ENCODE measurements at regions not wholly inside any gene's neighbourhood (a gene's known extent, or its start where the extent isn't known, plus 50 kb on each side); places are given as distances from the start of the nearest gene placed in this dataset.
"Not testable (repeated sequence)": the region's sequence is repeated elsewhere in the genome, so short reads cannot be mapped to it uniquely, and the experiment has no call there.

DNA sequence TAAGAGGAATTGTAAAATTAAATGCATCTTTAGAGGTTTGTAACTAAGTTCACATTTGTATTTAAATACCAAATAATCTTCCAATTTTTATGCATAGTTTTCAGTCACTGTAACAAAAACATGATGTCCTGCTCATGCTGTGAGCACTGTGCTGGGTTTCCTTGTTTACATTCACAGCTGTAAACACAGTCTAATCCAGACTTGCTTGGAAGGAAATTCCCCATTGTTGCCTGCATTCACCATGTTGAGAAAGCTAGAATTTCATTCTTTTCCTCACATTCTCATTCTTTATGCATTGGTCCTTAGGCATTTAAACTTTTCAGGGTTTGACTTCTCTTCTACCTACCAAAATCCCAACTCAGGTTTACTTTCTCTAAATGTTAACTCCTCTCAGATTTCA is 242.0 kb upstream of the TBX18 start:
- Mint-ChIP-seq H3K27me3 (ENCODE audit: low read depth) (no peaks in the 10 kb centered on the region), H3K36me3 (ENCODE audit: low read depth) (no peaks in the 10 kb centered on the region), H3K4me1 (ENCODE audit: low read depth) (no peaks in the 10 kb centered on the region), H3K4me3 (no peak overlapping the region), H3K9me3 (no peaks in the 10 kb centered on the region), H3K27ac (no peak overlapping the region)
- intact Hi-C loops (cut with micrococcal nuclease), result no loop called here
- CTCF ChIA-PET, result no interaction called here
- no peak for DNase-seq

GRCh38 chr6:85005494-85005893 is 241.1 kb upstream of the TBX18 start:
- Mint-ChIP-seq H3K4me1 (ENCODE audit: low read depth) (no peaks in the 10 kb centered on the region), H3K36me3 (ENCODE audit: low read depth) (no peaks in the 10 kb centered on the region), H3K27me3 (ENCODE audit: low read depth) (no peaks in the 10 kb centered on the region), H3K4me3 (no peak overlapping the region), H3K27ac (no peak overlapping the region), H3K9me3 (no peaks in the 10 kb centered on the region)
- DNase-seq, result no peak
- intact Hi-C loops (cut with micrococcal nuclease), result no loop called here
- CTCF ChIA-PET, result no interaction called here

DNA sequence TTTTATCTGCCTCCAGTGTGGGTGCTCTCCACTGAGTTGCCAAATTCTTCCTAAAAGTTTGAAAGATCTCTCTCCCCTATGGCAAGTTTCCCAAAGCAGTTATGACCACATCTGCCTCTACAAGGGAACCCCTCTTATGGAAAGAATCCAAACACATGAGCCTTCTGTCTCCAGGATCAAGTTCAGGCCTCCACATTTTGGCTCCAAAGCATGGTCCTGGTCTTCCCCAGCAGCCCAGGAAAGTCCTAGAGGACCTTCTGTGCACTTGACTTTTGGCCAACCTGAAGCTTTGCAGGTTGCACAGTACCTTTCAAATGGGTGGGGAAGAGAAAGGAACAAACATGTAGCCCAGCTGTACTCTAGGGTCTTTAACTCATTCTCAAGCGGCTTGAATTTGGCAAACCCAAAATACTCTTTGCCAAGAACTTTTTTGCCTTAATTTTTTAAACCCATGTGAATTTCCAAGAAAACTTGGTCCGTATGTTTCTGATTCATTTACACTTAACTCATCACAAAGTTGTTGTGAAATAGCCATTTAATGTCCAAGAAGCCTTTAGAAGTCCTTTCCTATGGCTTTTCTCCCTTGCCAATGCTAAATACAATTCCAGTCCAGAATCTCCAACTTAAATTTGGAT is 240.1 kb upstream of the TBX18 start:
- Mint-ChIP-seq H3K4me3 (no peak overlapping the region), H3K9me3 (no peaks in the 10 kb centered on the region), H3K27me3 (ENCODE audit: low read depth) (no peaks in the 10 kb centered on the region), H3K36me3 (ENCODE audit: low read depth) (no peaks in the 10 kb centered on the region), H3K27ac (no peak overlapping the region), H3K4me1 (ENCODE audit: low read depth) (no peaks in the 10 kb centered on the region)
- CTCF ChIA-PET, result no interaction called here
- intact Hi-C loops (cut with micrococcal nuclease), result no loop called here
- no peak for DNase-seq

DNA sequence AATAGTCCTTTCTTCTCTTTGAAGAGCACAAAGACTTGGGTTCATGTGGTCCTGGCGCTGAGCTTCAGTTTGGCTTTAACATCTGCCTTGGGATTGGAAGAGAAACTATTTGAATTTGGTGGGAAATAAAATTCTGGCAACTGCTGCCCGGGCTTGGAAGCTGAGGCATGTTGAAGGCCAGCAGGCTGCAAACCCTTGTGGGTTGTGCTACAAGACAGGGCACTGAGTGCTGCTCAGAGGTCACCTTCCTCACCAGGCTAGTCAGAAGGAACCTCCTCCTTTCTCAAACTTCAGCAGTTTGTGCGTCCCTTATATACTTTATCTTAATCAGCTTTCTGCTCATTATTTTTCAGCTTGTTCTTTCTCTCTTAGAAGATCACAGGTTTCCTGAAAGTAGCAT is 238.4 kb upstream of the TBX18 start:
- H3K9me3 Mint-ChIP-seq, result no peaks in the 10 kb centered on the region
- CTCF ChIA-PET, result no interaction called here
- no peak overlapping the region for H3K4me3 Mint-ChIP-seq
- no peaks in the 10 kb centered on the region for H3K36me3 Mint-ChIP-seq (ENCODE audit: low read depth)
- DNase-seq, result no peak
- H3K27me3 Mint-ChIP-seq (ENCODE audit: low read depth), result no peaks in the 10 kb centered on the region
- intact Hi-C loops (cut with micrococcal nuclease), result no loop called here
- H3K4me1 Mint-ChIP-seq (ENCODE audit: low read depth), result no peaks in the 10 kb centered on the region
- H3K27ac Mint-ChIP-seq, result no peak overlapping the region

- no peak overlapping the region for H3K4me3 Mint-ChIP-seq
- no peak for DNase-seq
- H3K4me1 Mint-ChIP-seq (ENCODE audit: low read depth), result no peaks in the 10 kb centered on the region
- peaks cover 1% of the 10 kb centered on the region for H3K9me3 Mint-ChIP-seq
- CTCF ChIA-PET, result no interaction called here
- intact Hi-C loops (cut with micrococcal nuclease), result no loop called here
- no peak overlapping the region for H3K27ac Mint-ChIP-seq
- H3K27me3 Mint-ChIP-seq (ENCODE audit: low read depth), result no peaks in the 10 kb centered on the region
- H3K36me3 Mint-ChIP-seq (ENCODE audit: low read depth), result no peaks in the 10 kb centered on the region
Measured at GRCh38 chr6:85000001-85000400, 235.6 kb upstream of the TBX18 start.

DNA sequence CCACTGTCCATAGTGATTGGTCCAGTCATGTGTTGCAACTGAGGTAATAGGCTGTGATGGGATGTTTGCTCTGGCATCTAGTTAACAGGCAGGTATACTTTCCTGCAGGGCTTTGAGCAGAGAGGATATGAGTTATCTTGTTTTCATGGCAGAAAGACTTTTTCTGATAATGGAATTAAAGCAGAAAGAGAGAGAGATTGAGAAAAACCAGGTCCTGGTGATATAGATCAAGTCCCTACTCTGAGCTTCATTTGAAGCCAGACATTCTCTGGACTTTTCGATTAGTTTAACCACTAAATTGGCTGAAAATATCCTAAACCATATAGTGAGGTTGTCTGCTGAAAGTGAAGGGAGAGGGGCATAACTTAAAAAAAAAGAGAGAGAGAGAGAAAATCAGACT is 233.8 kb upstream of the TBX18 start:
- Mint-ChIP-seq H3K27ac (no peak overlapping the region), H3K4me3 (no peak overlapping the region), H3K27me3 (ENCODE audit: low read depth) (no peaks in the 10 kb centered on the region), H3K36me3 (ENCODE audit: low read depth) (no peaks in the 10 kb centered on the region), H3K9me3 (peaks cover 3% of the 10 kb centered on the region), H3K4me1 (ENCODE audit: low read depth) (no peaks in the 10 kb centered on the region)
- intact Hi-C loops (cut with micrococcal nuclease), result no loop called here
- CTCF ChIA-PET, result no interaction called here
- no peak for DNase-seq

DNA sequence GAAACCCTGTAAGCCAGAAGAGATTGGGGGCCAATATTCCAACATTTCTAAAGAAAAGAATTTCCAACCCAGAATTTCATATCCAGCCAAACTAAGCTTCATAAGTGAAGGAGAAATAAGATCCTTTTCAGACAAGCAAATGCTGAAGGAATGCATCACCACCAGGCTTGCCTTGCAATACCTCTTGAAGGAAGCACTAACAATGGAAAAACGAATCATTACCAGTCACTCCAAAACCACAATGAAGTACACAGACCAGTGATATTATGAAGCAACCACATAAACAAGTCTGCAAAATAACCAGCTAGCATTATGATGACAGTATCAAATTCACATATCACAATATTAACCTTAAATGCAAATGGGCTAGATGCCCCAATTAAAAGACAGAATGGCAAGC is 224.4 kb upstream of the TBX18 start:
- not testable (repeated sequence) for H3K4me1 Mint-ChIP-seq (ENCODE audit: low read depth)

GRCh38 chr6:84985490-84985889 is 221.1 kb upstream of the TBX18 start:
- peaks cover 15% of the 10 kb centered on the region for H3K9me3 Mint-ChIP-seq
- H3K4me3 Mint-ChIP-seq; H3K27me3 Mint-ChIP-seq (ENCODE audit: low read depth); H3K36me3 Mint-ChIP-seq (ENCODE audit: low read depth); H3K4me1 Mint-ChIP-seq (ENCODE audit: low read depth); intact Hi-C loops (cut with micrococcal nuclease); H3K27ac Mint-ChIP-seq; CTCF ChIA-PET; DNase-seq: not testable (repeated sequence)

More for the DNA sequence above, 224.4 kb upstream of the TBX18 start:
- H3K36me3 Mint-ChIP-seq (ENCODE audit: low read depth); intact Hi-C loops (cut with micrococcal nuclease); H3K4me3 Mint-ChIP-seq; CTCF ChIA-PET; H3K27ac Mint-ChIP-seq; DNase-seq; H3K27me3 Mint-ChIP-seq (ENCODE audit: low read depth): not testable (repeated sequence)
- H3K9me3 Mint-ChIP-seq, result peaks cover 27% of the 10 kb centered on the region

DNA sequence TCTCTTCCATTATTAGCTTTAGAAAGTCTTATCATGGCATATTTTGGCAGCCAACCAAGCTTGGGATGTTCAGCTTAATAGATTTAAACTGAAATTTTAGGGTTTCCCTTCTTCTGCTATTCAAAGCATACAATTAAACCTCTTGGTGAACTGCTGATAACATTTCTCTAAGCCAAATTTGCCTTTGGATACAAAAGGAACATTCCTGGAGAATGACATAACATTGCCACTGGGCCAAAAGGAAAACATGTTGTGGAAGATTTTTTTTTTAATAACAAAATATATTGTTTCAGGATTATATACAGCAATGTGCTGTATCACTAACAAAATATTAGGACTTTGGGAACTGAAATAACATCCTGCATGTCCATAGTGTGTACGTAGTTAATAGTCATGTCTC is 215.1 kb upstream of the TBX18 start:
- H3K27ac Mint-ChIP-seq, result no peak overlapping the region
- H3K27me3 Mint-ChIP-seq (ENCODE audit: low read depth), result no peaks in the 10 kb centered on the region
- H3K9me3 Mint-ChIP-seq, result peaks cover 4% of the 10 kb centered on the region
- no peak for DNase-seq
- no peaks in the 10 kb centered on the region for H3K36me3 Mint-ChIP-seq (ENCODE audit: low read depth)
- CTCF ChIA-PET, result interaction anchor here (0.7 kb wide), 1 partner anchor 44 kb away, joined by 4 read pairs; no protein-coding TSS in a partner anchor
- H3K4me1 Mint-ChIP-seq (ENCODE audit: low read depth), result no peaks in the 10 kb centered on the region
- no peak overlapping the region for H3K4me3 Mint-ChIP-seq
- intact Hi-C loops (cut with micrococcal nuclease), result no loop called here

GRCh38 chr6:84977363-84977705 is 212.9 kb upstream of the TBX18 start:
- Mint-ChIP-seq H3K27me3 (ENCODE audit: low read depth) (no peaks in the 10 kb centered on the region), H3K27ac (no peak overlapping the region), H3K4me3 (no peak overlapping the region), H3K9me3 (no peaks in the 10 kb centered on the region), H3K4me1 (ENCODE audit: low read depth) (no peaks in the 10 kb centered on the region), H3K36me3 (ENCODE audit: low read depth) (no peaks in the 10 kb centered on the region)
- intact Hi-C loops (cut with micrococcal nuclease), result no loop called here
- CTCF ChIA-PET, result no interaction called here
- no peak for DNase-seq

- no peak overlapping the region for H3K4me3 Mint-ChIP-seq
- intact Hi-C loops (cut with micrococcal nuclease), result no loop called here
- CTCF ChIA-PET, result no interaction called here
- H3K9me3 Mint-ChIP-seq, result no peaks in the 10 kb centered on the region
- H3K27ac Mint-ChIP-seq, result no peak overlapping the region
- no peaks in the 10 kb centered on the region for H3K4me1 Mint-ChIP-seq (ENCODE audit: low read depth)
- no peaks in the 10 kb centered on the region for H3K36me3 Mint-ChIP-seq (ENCODE audit: low read depth)
- no peak for DNase-seq
- H3K27me3 Mint-ChIP-seq (ENCODE audit: low read depth), result no peaks in the 10 kb centered on the region
Measured at GRCh38 chr6:84976526-84977362, 212.3 kb upstream of the TBX18 start.

GRCh38 chr6:84975316-84975715 is 210.9 kb upstream of the TBX18 start:
- Mint-ChIP-seq H3K4me3 (no peak overlapping the region), H3K4me1 (ENCODE audit: low read depth) (no peaks in the 10 kb centered on the region), H3K9me3 (no peaks in the 10 kb centered on the region), H3K27ac (no peak overlapping the region), H3K36me3 (ENCODE audit: low read depth) (no peaks in the 10 kb centered on the region), H3K27me3 (ENCODE audit: low read depth) (no peaks in the 10 kb centered on the region)
- CTCF ChIA-PET, result interaction anchor here (0.7 kb wide), 1 partner anchor 46 kb away, joined by 3 read pairs; no protein-coding TSS in a partner anchor
- intact Hi-C loops (cut with micrococcal nuclease), result no loop called here
- DNase-seq, result no peak

GRCh38 chr6:84973606-84974005 is 209.2 kb upstream of the TBX18 start:
- H3K9me3 Mint-ChIP-seq, result peaks cover 9% of the 10 kb centered on the region
- no peaks in the 10 kb centered on the region for H3K4me1 Mint-ChIP-seq (ENCODE audit: low read depth)
- CTCF ChIA-PET, result no interaction called here
- peaks cover 1% of the 10 kb centered on the region for H3K36me3 Mint-ChIP-seq (ENCODE audit: low read depth)
- intact Hi-C loops (cut with micrococcal nuclease), result no loop called here
- H3K27me3 Mint-ChIP-seq (ENCODE audit: low read depth), result no peaks in the 10 kb centered on the region
- H3K4me3 Mint-ChIP-seq, result no peak overlapping the region
- DNase-seq, result no peak
- H3K27ac Mint-ChIP-seq, result no peak overlapping the region

All from activated naive CD4-positive, alpha-beta T cell treated with anti-CD3 and anti-CD28 coated beads for 36 hours (primary cell).